H1 (cell line): ENCODE measurements at regions not wholly inside any gene's neighbourhood (a gene's known extent, or its start where the extent isn't known, plus 50 kb on each side); places are given as distances from the start of the nearest gene placed in this dataset.

Experiments used
- CTCF ChIA-PET: fragments of 300-600 bp; sonication (Branson Sonifier 250); formaldehyde crosslinking; loops from one replicate; lab custom pipeline; 2021; ENCODE audit not compliant: partially characterized antibody; lab: Charles Lee
- POLR2A ChIA-PET: fragments of 300-600 bp; sonication (Branson Sonifier 250); formaldehyde crosslinking; loops from one replicate; lab custom pipeline; 2021; ENCODE audit warnings: inconsistent platforms; ENCODE audit not compliant: partially characterized antibody; lab: Charles Lee
- DNase-seq, 2 experiments: peaks; one replicate each; pipeline versions ENCODE4 v3.0.0 to v3.0.0-alpha.2; 2010 to 2022; ENCODE audit warnings: low spot score in 2 of 2, low read depth in 1 of 2, mixed read lengths in 1 of 2
- FAIRE-seq: peaks from 2 replicates; lab custom pipeline; 2011; peaks lifted over from hg19 to GRCh38; lab: Jason Lieb, UNC
- H2AFZ ChIP-seq: 2 replicates; pipeline ENCODE4 v1.8.1; 2012; ENCODE audit warnings: low read length, inconsistent platforms
- H2AK5ac ChIP-seq: 2 replicates; pipeline ENCODE4 v1.6.1; 2013; ENCODE audit warnings: low read depth, low read length
- H2BK120ac ChIP-seq: replicated peaks from 2 replicates; pipeline ENCODE3; 2013; ENCODE audit warnings: low read depth, low read length, inconsistent platforms
- H2BK12ac ChIP-seq: 2 replicates; pipeline ENCODE4 v1.6.1; 2013; ENCODE audit warnings: low read depth, low read length
- H2BK15ac ChIP-seq: 2 replicates; pipeline ENCODE4 v1.6.1; 2013; ENCODE audit warnings: low read length
- H2BK20ac ChIP-seq: 2 replicates; pipeline ENCODE4 v1.6.1; 2013; ENCODE audit warnings: low read length
- H2BK5ac ChIP-seq: 2 replicates; pipeline ENCODE4 v1.6.1; 2013; ENCODE audit warnings: low read depth, low read length
- H3K14ac ChIP-seq: 2 replicates; pipeline ENCODE4 v1.6.1; 2013; ENCODE audit warnings: inconsistent platforms; ENCODE audit not compliant: insufficient read length
- H3K18ac ChIP-seq: 2 replicates; pipeline ENCODE4 v1.6.1; 2013; ENCODE audit warnings: low read length; ENCODE audit errors: extremely low read depth
- H3K23ac ChIP-seq: 2 replicates; pipeline ENCODE4 v1.6.1; 2013; ENCODE audit warnings: inconsistent platforms; ENCODE audit not compliant: insufficient read length
- H3K23me2 ChIP-seq: 2 replicates; pipeline ENCODE4 v1.6.1; 2013; ENCODE audit warnings: low read depth, low read length
- H3K27ac ChIP-seq: 2 replicates; pipeline ENCODE4 v1.6.1; 2011; ENCODE audit warnings: low read depth, low read length, inconsistent platforms
- H3K27me3 ChIP-seq, 4 experiments: replicated peaks in 1 of 4; 1 replicate in 1 of 4; 2 replicates in 3 of 4; pipeline versions ENCODE4 v1.6.1 to v1.8.1; 2011 to 2013; ENCODE audit warnings: low read length in 3 of 4, mild to moderate bottlenecking in 3 of 4, inconsistent platforms in 2 of 4, mixed read lengths in 2 of 4, moderate library complexity in 1 of 4; ENCODE audit not compliant: control insufficient read depth in 3 of 4, insufficient read depth in 3 of 4; ENCODE audit errors: extremely low read depth in 1 of 4
- H3K36me3 ChIP-seq, 4 experiments: 2 replicates each; pipeline versions ENCODE4 v1.6.1 to v1.8.1; 2011 to 2013; ENCODE audit warnings: mild to moderate bottlenecking in 4 of 4, low read length in 3 of 4, moderate library complexity in 2 of 4, control low read depth in 1 of 4, inconsistent platforms in 1 of 4; ENCODE audit not compliant: insufficient read depth in 4 of 4, control insufficient read depth in 2 of 4
- H3K4ac ChIP-seq: replicated peaks from 2 replicates; pipeline ENCODE3; 2013; ENCODE audit warnings: low read length, low read depth, mixed read lengths, inconsistent platforms; ENCODE audit not compliant: insufficient read length
- H3K4me1 ChIP-seq, 4 experiments: replicated peaks in 1 of 4; 1 replicate in 1 of 4; 2 replicates in 3 of 4; pipeline versions ENCODE4 v1.6.1 to v1.8.1; 2011 to 2013; ENCODE audit warnings: low read length in 3 of 4, inconsistent platforms in 2 of 4, mixed read lengths in 1 of 4; ENCODE audit not compliant: insufficient read depth in 4 of 4, control insufficient read depth in 3 of 4
- H3K4me2 ChIP-seq, 2 experiments: 2 replicates each; pipeline versions ENCODE4 v1.6.1 to v1.8.1; 2011 to 2013; ENCODE audit warnings: low read depth in 2 of 2, low read length in 2 of 2, control low read depth in 1 of 2, inconsistent platforms in 1 of 2, mild to moderate bottlenecking in 1 of 2; ENCODE audit not compliant: insufficient read depth in 1 of 2
- H3K4me3 ChIP-seq, 4 experiments: fragments of 200-600, 300-600 bp in 1 of 4; sonication (generic), shearing (Covaris generic), sonication (Bioruptor Twin) in 1 of 4; 2 replicates each; pipeline versions ENCODE4 v1.5.1 to v1.8.1; 2011 to 2016; ENCODE audit warnings: low read length in 4 of 4, low read depth in 3 of 4, control low read depth in 2 of 4, inconsistent platforms in 2 of 4, mild to moderate bottlenecking in 2 of 4, mixed read lengths in 1 of 4, moderate library complexity in 1 of 4; ENCODE audit not compliant: insufficient read depth in 2 of 4; ENCODE audit errors: extremely low read depth in 1 of 4
- H3K56ac ChIP-seq: replicated peaks from 2 replicates; pipeline ENCODE3; 2013; ENCODE audit warnings: low read depth, mild to moderate bottlenecking, mixed read lengths, low read length, inconsistent platforms; ENCODE audit not compliant: insufficient read length
- H3K79me1 ChIP-seq: 2 replicates; pipeline ENCODE4 v1.6.1; 2013; ENCODE audit warnings: low read depth, low read length, control low read depth
- H3K79me2 ChIP-seq, 2 experiments: 2 replicates each; pipeline versions ENCODE4 v1.6.1 to v1.8.1; 2012 to 2013; ENCODE audit warnings: low read length in 2 of 2, mild to moderate bottlenecking in 2 of 2, inconsistent platforms in 1 of 2; ENCODE audit not compliant: insufficient read depth in 2 of 2, control insufficient read depth in 1 of 2
- H3K9ac ChIP-seq, 4 experiments: replicated peaks in 1 of 4; 1 replicate in 1 of 4; 2 replicates in 3 of 4; pipeline versions ENCODE4 v1.6.1 to v1.8.1; 2011 to 2013; ENCODE audit warnings: low read depth in 3 of 4, low read length in 3 of 4, control low read depth in 2 of 4, mild to moderate bottlenecking in 2 of 4, moderate library complexity in 2 of 4, inconsistent platforms in 1 of 4; ENCODE audit errors: extremely low read depth in 1 of 4
- H3K9me3 ChIP-seq, 2 experiments: 2 replicates each; pipeline versions ENCODE4 v1.6.1 to v1.8.1; 2012 to 2013; ENCODE audit warnings: mild to moderate bottlenecking in 2 of 2, moderate library complexity in 2 of 2, control low read depth in 1 of 2, inconsistent platforms in 1 of 2, low read depth in 1 of 2, low read length in 1 of 2, mixed read lengths in 1 of 2; ENCODE audit not compliant: insufficient read depth in 2 of 2
- H4K20me1 ChIP-seq, 2 experiments: replicated peaks in 1 of 2; 2 replicates each; pipeline versions ENCODE3 to v1.8.1; 2011 to 2013; ENCODE audit warnings: inconsistent platforms in 2 of 2, low read length in 2 of 2, mild to moderate bottlenecking in 1 of 2; ENCODE audit not compliant: insufficient read depth in 2 of 2, control insufficient read depth in 1 of 2
- H4K5ac ChIP-seq: 2 replicates; pipeline ENCODE4 v1.6.1; 2013; ENCODE audit warnings: low read length, low read depth, mixed read lengths, inconsistent platforms; ENCODE audit not compliant: insufficient read length
- H4K8ac ChIP-seq: 2 replicates; pipeline ENCODE4 v1.8.0; 2013; ENCODE audit warnings: mild to moderate bottlenecking, moderate library complexity, low read length, inconsistent platforms; ENCODE audit not compliant: insufficient read depth; ENCODE audit errors: extremely low read depth
- H4K91ac ChIP-seq: replicated peaks from 2 replicates; pipeline ENCODE3; 2013; ENCODE audit warnings: low read length, mixed read lengths, inconsistent platforms; ENCODE audit not compliant: insufficient read length
- ATF3 ChIP-seq: IDR thresholded peaks from 2 replicates; pipeline ENCODE4 v1.6.1; 2011; ENCODE audit warnings: low read depth, mild to moderate bottlenecking, low read length; ENCODE audit not compliant: insufficient read depth
- BCL11A ChIP-seq, 2 experiments: IDR thresholded peaks; one replicate each; pipeline ENCODE4 v1.6.1; 2011; ENCODE audit warnings: low read depth in 2 of 2, low read length in 2 of 2, mild to moderate bottlenecking in 2 of 2
- BRCA1 ChIP-seq: IDR thresholded peaks from 2 replicates; pipeline ENCODE4 v1.6.1; 2012; ENCODE audit warnings: low read depth, low read length, improper control_type of control experiment
- CEBPB ChIP-seq: IDR thresholded peaks from 2 replicates; pipeline ENCODE4 v1.6.1; 2012; ENCODE audit warnings: low read depth, low read length
- E2F6 ChIP-seq: IDR thresholded peaks from 2 replicates; pipeline ENCODE4 v1.6.1; 2012; ENCODE audit warnings: inconsistent platforms
- HDAC2 ChIP-seq, 2 experiments: fragments of 300-600 bp in 1 of 2; sonication (generic) in 1 of 2; IDR thresholded peaks; 2 replicates each; pipeline ENCODE4 v1.6.1; 2011 to 2012; ENCODE audit warnings: low read depth in 2 of 2, low read length in 2 of 2, mild to moderate bottlenecking in 2 of 2, moderate library complexity in 2 of 2, borderline replicate concordance in 1 of 2, inconsistent platforms in 1 of 2
- NANOG ChIP-seq: IDR thresholded peaks from 2 replicates; pipeline ENCODE4 v1.6.1; 2011; ENCODE audit warnings: low read length, low read depth, mild to moderate bottlenecking, inconsistent platforms; ENCODE audit not compliant: insufficient read depth, poor library complexity, severe bottlenecking
- POLR2A ChIP-seq, 2 experiments: IDR thresholded peaks; 1 replicate in 1 of 2; 2 replicates in 1 of 2; pipeline ENCODE4 v1.6.1; 2011; ENCODE audit warnings: low read depth in 2 of 2, low read length in 2 of 2, mild to moderate bottlenecking in 2 of 2; ENCODE audit errors: control extremely low read depth in 1 of 2
- POU5F1 ChIP-seq: IDR thresholded peaks from 2 replicates; pipeline ENCODE4 v1.6.1; 2011; ENCODE audit warnings: low read depth, mild to moderate bottlenecking, low read length, moderate library complexity
- RAD21 ChIP-seq, 2 experiments: IDR thresholded peaks in 1 of 2; conservative IDR thresholded peaks in 1 of 2; 2 replicates each; pipeline ENCODE4 v1.6.1; 2011; ENCODE audit warnings: low read depth in 2 of 2, low read length in 2 of 2, improper control_type of control experiment in 1 of 2, inconsistent platforms in 1 of 2, mild to moderate bottlenecking in 1 of 2, moderate library complexity in 1 of 2
- RXRA ChIP-seq: IDR thresholded peaks from 2 replicates; pipeline ENCODE4 v1.6.1; 2011; ENCODE audit warnings: low read depth, mild to moderate bottlenecking, low read length, moderate library complexity; ENCODE audit not compliant: insufficient read depth
- SIX5 ChIP-seq: IDR thresholded peaks from 2 replicates; pipeline ENCODE4 v1.6.1; 2011; ENCODE audit warnings: mild to moderate bottlenecking, low read depth, low read length
- SP1 ChIP-seq: IDR thresholded peaks from 2 replicates; pipeline ENCODE4 v1.6.1; 2011; ENCODE audit warnings: low read depth, low read length
- TBP ChIP-seq: IDR thresholded peaks from 2 replicates; pipeline ENCODE4 v1.6.1; 2011; ENCODE audit warnings: low read depth, low read length, improper control_type of control experiment
- TEAD4 ChIP-seq: IDR thresholded peaks from 2 replicates; pipeline ENCODE4 v1.6.1; 2012; ENCODE audit warnings: low read depth, low read length, inconsistent platforms, mixed read lengths

GRCh38 chr7:109734601-109735000 lies 1164.9 kb downstream of the DNAJB9 start:
- no peak overlapping the region for H3K9ac ChIP-seq
- no peak for FAIRE-seq
- TF ChIP-seq RXRA (no peak), E2F6 (no peak), HDAC2 (IDR thresholded peaks at IDR 0.05; ENCODE audit: borderline replicate concordance in 1 of 2, low read depth in 2 of 2, low read length in 2 of 2) (no peak), POLR2A (IDR thresholded peaks at IDR 0.05; ENCODE audit: control extremely low read depth in 1 of 2, low read depth in 2 of 2, low read length in 2 of 2) (no peak), BRCA1 (no peak), SP1 (no peak), SIX5 (no peak), CEBPB (no peak), TBP (no peak), TEAD4 (no peak), RAD21 (IDR thresholded peaks at IDR 0.05 in 1 of 2, conservative IDR thresholded peaks at IDR 0.05 in 1 of 2; ENCODE audit: low read depth in 2 of 2, low read length in 2 of 2) (no peak), NANOG (no peak), BCL11A (IDR thresholded peaks at IDR 0.05; ENCODE audit: low read depth in 2 of 2, low read length in 2 of 2) (no peak), POU5F1 (no peak), ATF3 (no peak)

More at GRCh38 chr7:109734601-109735000, 1164.9 kb downstream of the DNAJB9 start:
- H4K8ac ChIP-seq, result no peak overlapping the region
- H3K23me2 ChIP-seq, result no peaks in the 10 kb centered on the region
- H3K56ac ChIP-seq, result no peak overlapping the region
- H2AK5ac ChIP-seq, result no peak overlapping the region
- H2BK120ac ChIP-seq, result no peak overlapping the region
- H2BK15ac ChIP-seq, result no peak overlapping the region
- no peak overlapping the region for H3K27ac ChIP-seq
- no peaks in the 10 kb centered on the region; a peak in 1 of 4 replicates for H3K9me3 ChIP-seq
- H2BK5ac ChIP-seq, result no peak overlapping the region
- H2BK12ac ChIP-seq, result no peak overlapping the region
- H3K4me1 ChIP-seq, result no peaks in the 10 kb centered on the region
- CTCF ChIA-PET, result no interaction called here
- no peak overlapping the region for H3K4me2 ChIP-seq
- H4K5ac ChIP-seq, result no peak overlapping the region
- no peak overlapping the region for H4K91ac ChIP-seq
- no peak overlapping the region for H3K23ac ChIP-seq
- no peaks in the 10 kb centered on the region for H3K36me3 ChIP-seq
- H3K14ac ChIP-seq, result no peak overlapping the region
- H3K79me1 ChIP-seq, result no peaks in the 10 kb centered on the region
- H2BK20ac ChIP-seq, result no peak overlapping the region
- POLR2A ChIA-PET, result no interaction called here
- no peaks in the 10 kb centered on the region for H3K79me2 ChIP-seq
- no peak overlapping the region for H2AFZ ChIP-seq
- H3K4me3 ChIP-seq, result no peak overlapping the region
- no peak overlapping the region for H3K4ac ChIP-seq
- no peaks in the 10 kb centered on the region for H4K20me1 ChIP-seq
- H3K18ac ChIP-seq, result no peak overlapping the region
- no peaks in the 10 kb centered on the region for H3K27me3 ChIP-seq
- DNase-seq, result no peak
